Osteocyte (in vitro differentiated cells): ENCODE measurements at regions not wholly inside any gene's neighbourhood (a gene's known extent, or its start where the extent isn't known, plus 50 kb on each side); places are given as distances from the start of the nearest gene placed in this dataset.

ENCODE experiments used
- DNase-seq: peaks from one replicate; pipeline ENCODE4 v3.0.0; 2021; ENCODE audit warnings: mixed read lengths; ENCODE audit not compliant: unreplicated experiment; ENCODE audit errors: extremely low spot score
- H3K27ac Mint-ChIP-seq: one replicate; pipeline ENCODE4 v1.8.0; 2021; ENCODE audit warnings: mild to moderate bottlenecking, mixed read lengths; ENCODE audit not compliant: unreplicated experiment
- H3K27me3 Mint-ChIP-seq: one replicate; pipeline ENCODE4 v1.8.0; 2021; ENCODE audit warnings: mixed read lengths; ENCODE audit not compliant: unreplicated experiment
- H3K36me3 Mint-ChIP-seq: one replicate; pipeline ENCODE4 v1.8.0; 2021; ENCODE audit warnings: mixed read lengths; ENCODE audit not compliant: unreplicated experiment
- H3K4me1 Mint-ChIP-seq: one replicate; pipeline ENCODE4 v1.8.0; 2021; ENCODE audit warnings: mixed read lengths; ENCODE audit not compliant: unreplicated experiment
- H3K4me3 Mint-ChIP-seq: one replicate; pipeline ENCODE4 v1.8.0; 2021; ENCODE audit warnings: mild to moderate bottlenecking, moderate library complexity, mixed read lengths; ENCODE audit not compliant: unreplicated experiment
- H3K9me3 Mint-ChIP-seq: one replicate; pipeline ENCODE4 v1.8.0; 2021; ENCODE audit warnings: mixed read lengths; ENCODE audit not compliant: unreplicated experiment
- TF ChIP-seq, protein P1 (sequence below): fragments of 200-600 bp; sonication (generic); IDR thresholded peaks from 2 replicates; pipeline ENCODE4 v1.5.0; 2021; ENCODE audit warnings: antibody characterized with exemption, mild to moderate bottlenecking, moderate library complexity

DNA sequence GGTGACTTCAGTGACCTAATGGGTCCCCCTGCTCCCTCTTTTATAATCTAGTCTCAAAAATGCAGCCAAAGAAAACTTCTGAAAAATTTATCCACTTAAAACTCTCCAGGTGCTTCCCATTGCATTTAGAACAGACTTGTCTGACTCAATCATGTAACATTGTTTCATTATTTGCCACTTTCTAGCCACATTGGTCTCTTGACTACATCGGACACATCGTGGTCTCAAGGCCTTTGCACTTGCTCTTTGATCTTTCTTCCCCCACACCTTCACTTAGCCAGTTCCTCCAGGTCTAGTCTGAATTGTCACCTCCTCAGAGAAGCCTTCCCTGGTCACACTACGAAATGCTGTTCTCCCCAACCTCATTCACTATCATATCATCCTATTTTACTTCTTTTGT lies 97.0 kb upstream of the E2F8 start:
- no peak for DNase-seq
- peaks cover 77% of the 10 kb centered on the region for H3K27me3 Mint-ChIP-seq
- no peak overlapping the region for H3K27ac Mint-ChIP-seq
- H3K9me3 Mint-ChIP-seq: no peaks in the 10 kb centered on the region
- H3K4me3 Mint-ChIP-seq: no peak overlapping the region
- TF ChIP-seq, protein P1, sequence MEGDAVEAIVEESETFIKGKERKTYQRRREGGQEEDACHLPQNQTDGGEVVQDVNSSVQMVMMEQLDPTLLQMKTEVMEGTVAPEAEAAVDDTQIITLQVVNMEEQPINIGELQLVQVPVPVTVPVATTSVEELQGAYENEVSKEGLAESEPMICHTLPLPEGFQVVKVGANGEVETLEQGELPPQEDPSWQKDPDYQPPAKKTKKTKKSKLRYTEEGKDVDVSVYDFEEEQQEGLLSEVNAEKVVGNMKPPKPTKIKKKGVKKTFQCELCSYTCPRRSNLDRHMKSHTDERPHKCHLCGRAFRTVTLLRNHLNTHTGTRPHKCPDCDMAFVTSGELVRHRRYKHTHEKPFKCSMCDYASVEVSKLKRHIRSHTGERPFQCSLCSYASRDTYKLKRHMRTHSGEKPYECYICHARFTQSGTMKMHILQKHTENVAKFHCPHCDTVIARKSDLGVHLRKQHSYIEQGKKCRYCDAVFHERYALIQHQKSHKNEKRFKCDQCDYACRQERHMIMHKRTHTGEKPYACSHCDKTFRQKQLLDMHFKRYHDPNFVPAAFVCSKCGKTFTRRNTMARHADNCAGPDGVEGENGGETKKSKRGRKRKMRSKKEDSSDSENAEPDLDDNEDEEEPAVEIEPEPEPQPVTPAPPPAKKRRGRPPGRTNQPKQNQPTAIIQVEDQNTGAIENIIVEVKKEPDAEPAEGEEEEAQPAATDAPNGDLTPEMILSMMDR: no peak
- H3K4me1 Mint-ChIP-seq: no peaks in the 10 kb centered on the region
- H3K36me3 Mint-ChIP-seq: no peaks in the 10 kb centered on the region

DNA sequence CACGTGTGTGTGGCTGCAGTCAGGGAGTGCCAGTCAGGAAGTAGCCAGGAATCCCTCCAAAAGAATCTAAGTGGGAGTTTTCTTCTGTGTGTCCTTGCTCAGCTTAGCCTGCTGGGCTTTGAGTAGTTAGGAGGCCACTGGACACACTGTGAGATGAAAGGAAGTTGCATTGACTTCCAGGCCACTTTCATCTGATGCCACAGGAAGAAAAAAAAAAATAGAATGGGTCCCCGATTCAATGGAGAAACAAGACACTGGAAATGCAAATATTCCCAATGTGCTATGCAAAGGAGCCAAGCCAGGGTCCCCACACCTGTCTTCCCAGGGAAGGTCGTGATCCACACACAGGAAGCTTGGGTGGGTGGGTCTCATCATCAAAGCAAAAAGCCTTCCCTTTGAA lies 95.6 kb upstream of the E2F8 start:
- Mint-ChIP-seq H3K27ac (no peak overlapping the region), H3K9me3 (no peaks in the 10 kb centered on the region), H3K36me3 (no peaks in the 10 kb centered on the region), H3K27me3 (peaks cover 79% of the 10 kb centered on the region), H3K4me3 (no peak overlapping the region), H3K4me1 (no peaks in the 10 kb centered on the region)
- no peak for DNase-seq
- TF ChIP-seq, protein P1: no peak

DNA sequence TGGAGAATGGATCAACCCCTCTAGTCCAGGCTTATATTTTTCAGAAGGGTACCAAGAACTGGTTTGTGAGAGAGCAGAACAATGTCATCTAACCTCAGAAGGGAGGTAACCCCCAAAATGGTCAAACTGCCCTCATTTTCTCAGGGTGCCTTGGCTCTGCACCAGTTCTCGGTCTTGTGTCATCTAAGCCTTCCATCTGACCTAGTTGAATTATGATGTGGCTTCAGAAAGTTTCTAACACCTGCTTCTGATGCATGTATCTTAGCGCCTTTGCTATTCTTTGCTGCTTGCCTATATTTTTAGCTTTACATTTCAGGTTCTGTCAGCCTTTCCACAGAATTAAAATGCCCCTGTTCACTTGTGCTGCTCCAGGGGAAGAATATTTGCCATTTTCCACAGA lies 91.7 kb upstream of the E2F8 start:
- no peaks in the 10 kb centered on the region for H3K9me3 Mint-ChIP-seq
- H3K4me1 Mint-ChIP-seq: no peaks in the 10 kb centered on the region
- no peaks in the 10 kb centered on the region for H3K36me3 Mint-ChIP-seq
- no peak for DNase-seq
- TF ChIP-seq, protein P1: no peak
- peaks cover 74% of the 10 kb centered on the region for H3K27me3 Mint-ChIP-seq
- no peak overlapping the region for H3K27ac Mint-ChIP-seq
- H3K4me3 Mint-ChIP-seq: no peak overlapping the region

DNA sequence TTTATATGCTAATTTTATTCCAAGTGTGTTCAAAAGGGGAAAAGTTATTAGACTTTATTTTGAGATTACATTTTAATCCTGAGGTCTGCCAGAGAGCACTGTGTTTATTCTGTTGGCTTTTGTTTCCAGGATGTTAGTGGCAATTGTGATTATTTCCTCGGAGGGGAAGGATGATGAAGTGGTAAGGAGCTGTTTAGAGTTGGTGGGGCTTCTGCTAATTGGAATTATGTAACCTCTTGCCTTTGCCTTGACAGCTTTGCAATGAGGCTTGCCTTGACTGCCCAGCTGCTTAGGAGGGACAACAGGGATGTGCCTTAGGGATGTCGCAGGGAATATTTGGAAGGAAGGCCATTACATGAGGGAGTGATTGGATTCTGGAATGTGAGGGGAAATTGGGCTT lies 89.7 kb upstream of the E2F8 start:
- H3K4me3 Mint-ChIP-seq: no peak overlapping the region
- peaks cover 67% of the 10 kb centered on the region for H3K27me3 Mint-ChIP-seq
- H3K4me1 Mint-ChIP-seq: no peaks in the 10 kb centered on the region
- TF ChIP-seq, protein P1: no peak
- no peaks in the 10 kb centered on the region for H3K9me3 Mint-ChIP-seq
- no peak overlapping the region for H3K27ac Mint-ChIP-seq
- no peak for DNase-seq
- no peaks in the 10 kb centered on the region for H3K36me3 Mint-ChIP-seq

- Mint-ChIP-seq H3K27ac (no peak overlapping the region), H3K9me3 (no peaks in the 10 kb centered on the region), H3K36me3 (no peaks in the 10 kb centered on the region), H3K27me3 (peaks cover 72% of the 10 kb centered on the region), H3K4me1 (no peaks in the 10 kb centered on the region), H3K4me3 (no peak overlapping the region)
- TF ChIP-seq, protein P1: no peak
- DNase-seq: no peak
Observed at GRCh38 chr11:19329970-19330369, 89.2 kb upstream of the E2F8 start.
